ENCODE measurements at regions not wholly inside any gene's neighbourhood (a gene's known extent, or its start where the extent isn't known, plus 50 kb on each side); places are given as distances from the start of the nearest gene placed in this dataset.

GRCh38 chr12:111255261-111255660 is 113.6 kb downstream of the PHETA1 start:
- H3K27ac ChIP-seq (ENCODE audit: low read depth, low read length) = no peak overlapping the region
- no peaks in the 10 kb centered on the region for H3K79me1 ChIP-seq (ENCODE audit: low read depth, low read length)
- no peaks in the 10 kb centered on the region for H3K9me3 ChIP-seq (ENCODE audit: insufficient read depth in 2 of 2, low read depth in 1 of 2, low read length in 1 of 2)
- no peak overlapping the region for H2BK5ac ChIP-seq (ENCODE audit: low read depth, low read length)
- H3K23ac ChIP-seq (ENCODE audit: insufficient read length) = no peak overlapping the region
- ChIA-PET CTCF (ENCODE audit: partially characterized antibody) (interaction anchor here (1.1 to 11.8 kb wide), 5 partner anchors 12 to 360 kb away, joined by 3 to 82 read pairs (median 44); no protein-coding TSS in a partner anchor), POLR2A (ENCODE audit: partially characterized antibody) (no interaction called here)
- H2AFZ ChIP-seq (ENCODE audit: low read length) = no peak overlapping the region
- H2BK120ac ChIP-seq (replicated peaks; ENCODE audit: low read depth, low read length) = no peak overlapping the region
- no peaks in the 10 kb centered on the region for H3K27me3 ChIP-seq (replicated peaks in 1 of 4; ENCODE audit: control insufficient read depth in 3 of 4, extremely low read depth in 1 of 4, insufficient read depth in 3 of 4, low read length in 3 of 4)
- H3K4ac ChIP-seq (replicated peaks; ENCODE audit: insufficient read length, low read depth, low read length) = no peak overlapping the region
- H2BK20ac ChIP-seq (ENCODE audit: low read length) = no peak overlapping the region
- H4K5ac ChIP-seq (ENCODE audit: insufficient read length, low read depth, low read length) = no peak overlapping the region
- no peak overlapping the region for H3K18ac ChIP-seq (ENCODE audit: extremely low read depth, low read length)
- H4K91ac ChIP-seq (replicated peaks; ENCODE audit: insufficient read length, low read length) = no peak overlapping the region
- no peak overlapping the region for H3K9ac ChIP-seq (replicated peaks in 1 of 4; ENCODE audit: extremely low read depth in 1 of 4, low read depth in 3 of 4, low read length in 3 of 4)
- H2AK5ac ChIP-seq (ENCODE audit: low read depth, low read length) = no peak overlapping the region
- H3K56ac ChIP-seq (replicated peaks; ENCODE audit: insufficient read length, low read depth, low read length) = no peak overlapping the region
- no peak overlapping the region for H3K4me3 ChIP-seq (ENCODE audit: extremely low read depth in 1 of 4, insufficient read depth in 2 of 4, low read depth in 3 of 4, low read length in 4 of 4)
- H3K4me1 ChIP-seq (replicated peaks in 1 of 4; ENCODE audit: control insufficient read depth in 3 of 4, insufficient read depth in 4 of 4, low read length in 3 of 4) = no peaks in the 10 kb centered on the region; a peak in 1 of 7 replicates
- H3K36me3 ChIP-seq (ENCODE audit: control insufficient read depth in 2 of 4, insufficient read depth in 4 of 4, low read length in 3 of 4) = no peaks in the 10 kb centered on the region
- FAIRE-seq (no peak), DNase-seq (ENCODE audit: low read depth in 1 of 2, low spot score in 2 of 2) (no peak)
- no peak overlapping the region for H3K4me2 ChIP-seq (ENCODE audit: insufficient read depth in 1 of 2, low read depth in 2 of 2, low read length in 2 of 2)
- H2BK15ac ChIP-seq (ENCODE audit: low read length) = no peak overlapping the region
- H3K14ac ChIP-seq (ENCODE audit: insufficient read length) = no peak overlapping the region
- TF ChIP-seq SRF (IDR thresholded peaks at IDR 0.05; ENCODE audit: low read depth, low read length) (no peak), ATF3 (IDR thresholded peaks at IDR 0.05; ENCODE audit: insufficient read depth, low read depth, low read length) (no peak), BCL11A (IDR thresholded peaks at IDR 0.05; ENCODE audit: low read depth in 2 of 2, low read length in 2 of 2) (no peak), RBBP5 (IDR thresholded peaks at IDR 0.05; ENCODE audit: borderline replicate concordance, low read depth, low read length) (no peak), SP2 (IDR thresholded peaks at IDR 0.05; ENCODE audit: low read length) (no peak)
- H3K23me2 ChIP-seq (ENCODE audit: low read depth, low read length) = no peaks in the 10 kb centered on the region; the same call in 1 of the 2 replicates
- H4K8ac ChIP-seq (ENCODE audit: extremely low read depth, insufficient read depth, low read length) = no peak overlapping the region
- WGBS, 2 experiments (ENCODE audit: extremely low coverage in 1 of 2, insufficient coverage in 1 of 2, insufficient read length in 1 of 2, insufficient replicate concordance in 2 of 2, low coverage in 1 of 2, low lambda C conversion rate in 2 of 2, missing lambda C conversion rate in 1 of 2) = 84% methylated on average over 7 of the region's 7 CpGs; no CpG with 5 or more reads in 1 of the 2 experiments
- 0 out of 2 replicates have a peak overlapping the region, but pooled peaks have one; percentile 68 for H2BK12ac ChIP-seq (ENCODE audit: low read depth, low read length)
- H3K79me2 ChIP-seq (ENCODE audit: control insufficient read depth in 1 of 2, insufficient read depth in 2 of 2, low read length in 2 of 2) = no peaks in the 10 kb centered on the region
- peaks cover 0 to 1% of the 10 kb centered on the region in 2 experiments for H4K20me1 ChIP-seq (replicated peaks in 1 of 2; ENCODE audit: control insufficient read depth in 1 of 2, insufficient read depth in 2 of 2, low read length in 2 of 2)
